ACHN (cell line): ENCODE measurements at regions not wholly inside any gene's neighbourhood (a gene's known extent, or its start where the extent isn't known, plus 50 kb on each side); places are given as distances from the start of the nearest gene placed in this dataset.
"Not testable (repeated sequence)": the region's sequence is repeated elsewhere in the genome, so short reads cannot be mapped to it uniquely, and the experiment has no call there.

Experiments used
- DNase-seq: peaks from one replicate; pipeline ENCODE4 v3.0.0-alpha.2; 2015
- in situ Hi-C: cut with HindIII; loops from 2 replicates; pipeline ENCODE4 v1.10.0; 2017; ENCODE audit warnings: low sequenced_read_pairs, low pct_ligation_motif_present, low pct_unique_long_range_greater_than_20kb

DNA sequence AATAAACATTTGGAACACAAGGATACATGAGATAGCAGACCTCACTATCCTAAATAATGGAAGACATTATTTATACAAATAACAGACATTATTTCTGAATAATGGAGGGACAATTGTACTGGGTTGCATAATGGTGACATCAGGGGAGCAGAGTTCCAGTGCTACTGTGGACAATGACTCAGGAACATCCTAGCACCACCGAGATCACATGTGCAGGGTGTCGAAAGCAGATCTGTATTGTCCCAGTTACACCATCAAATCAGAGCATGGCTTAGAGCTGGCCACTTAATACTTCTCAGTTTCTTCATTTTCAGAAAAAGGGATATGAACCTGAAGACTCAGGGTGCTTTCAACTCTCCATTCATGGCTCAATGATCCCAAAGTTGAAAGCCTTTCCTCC lies 249.1 kb upstream of the RBMS1 start:
- in situ Hi-C loops, result no loop called here
- no peak for DNase-seq

DNA sequence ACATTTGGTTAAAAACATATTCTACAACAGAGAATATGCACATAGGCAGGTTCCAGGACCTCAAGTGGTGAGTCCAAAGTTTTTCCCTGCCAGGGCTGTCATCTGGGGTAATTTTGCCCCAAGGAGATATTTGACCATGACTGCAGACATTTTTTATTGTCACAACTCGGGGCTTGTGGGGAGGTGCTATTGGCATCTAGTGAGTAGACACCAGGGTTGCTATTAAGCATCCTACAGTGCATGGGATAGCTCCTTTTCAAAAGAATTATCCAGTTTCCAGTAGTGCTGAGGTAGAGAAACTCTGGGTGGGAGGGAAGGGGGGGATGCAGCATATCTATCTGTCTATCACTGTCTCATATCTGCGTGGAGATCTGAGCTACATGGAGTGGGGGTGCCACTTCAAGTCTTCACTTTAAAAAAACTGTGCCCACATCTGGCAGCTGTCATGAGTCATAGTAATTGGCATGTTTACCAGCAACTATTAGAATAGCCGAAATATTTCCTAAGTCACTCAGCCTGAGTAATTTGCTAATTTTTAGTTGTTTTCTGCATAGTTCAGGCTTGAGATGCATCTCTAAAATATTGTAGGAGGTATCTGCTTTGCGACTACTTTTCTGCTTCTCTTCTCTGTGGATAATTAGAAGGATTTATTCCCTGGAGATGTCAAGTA lies 254.0 kb upstream of the RBMS1 start:
- in situ Hi-C loops, result no loop called here

GRCh38 chr2:160751021-160751420 lies 257.4 kb upstream of the RBMS1 start:
- DNase-seq, result no peak
- in situ Hi-C loops, result no loop called here

More for the DNA sequence above, 254.0 kb upstream of the RBMS1 start:
- no peak for DNase-seq

GRCh38 chr2:160752475-160753330 lies 259.1 kb upstream of the RBMS1 start:
- no peak for DNase-seq
- in situ Hi-C loops, result no loop called here

DNA sequence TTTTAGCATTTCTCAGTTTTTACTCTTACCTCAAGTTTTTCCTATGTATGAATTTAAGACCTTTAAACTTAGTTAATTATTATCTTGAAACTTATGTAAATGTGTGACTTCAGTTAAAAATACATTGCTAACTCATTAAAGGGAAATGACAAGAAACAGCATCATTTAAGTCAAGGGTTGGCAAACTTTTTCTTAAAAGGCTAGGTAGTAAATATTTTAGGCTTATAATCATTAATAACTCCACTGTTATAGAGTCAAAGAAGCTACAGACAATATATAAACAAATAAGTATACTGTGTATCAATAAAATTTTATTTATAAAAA lies 259.7 kb upstream of the RBMS1 start:
- in situ Hi-C loops, result no loop called here
- no peak for DNase-seq

GRCh38 chr2:160753960-160754359 lies 260.4 kb upstream of the RBMS1 start:
- DNase-seq, result no peak
- in situ Hi-C loops, result no loop called here

GRCh38 chr2:160756481-160756880 lies 262.9 kb upstream of the RBMS1 start:
- DNase-seq, result no peak
- in situ Hi-C loops, result no loop called here

- DNase-seq, in situ Hi-C loops: not testable (repeated sequence)
Measured at GRCh38 chr2:160762493-160763128, 269.0 kb upstream of the RBMS1 start.

- in situ Hi-C loops, result no loop called here
- DNase-seq, result no peak
Measured at GRCh38 chr2:160783474-160783873, 289.9 kb upstream of the RBMS1 start.

DNA sequence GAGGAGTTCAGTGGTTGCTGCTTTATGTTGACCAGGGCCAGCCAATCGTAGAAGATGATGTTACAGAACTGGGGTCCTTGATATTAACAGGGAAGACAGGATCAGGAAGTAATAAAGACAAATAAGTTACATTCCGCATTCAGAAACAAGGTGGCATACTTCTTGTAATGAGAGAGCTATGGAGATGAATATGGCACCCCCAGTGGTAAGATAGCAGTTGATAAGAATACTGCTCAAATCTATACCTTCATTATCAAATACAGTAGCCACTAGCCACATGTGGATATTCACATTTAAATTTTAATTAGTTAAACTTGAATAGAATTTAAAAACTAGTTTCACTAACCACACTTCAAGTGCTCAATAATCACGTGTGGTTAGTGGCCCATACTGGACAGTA lies 290.4 kb upstream of the RBMS1 start:
- peak; percentile 21 for DNase-seq
- in situ Hi-C loops, result no loop called here

DNA sequence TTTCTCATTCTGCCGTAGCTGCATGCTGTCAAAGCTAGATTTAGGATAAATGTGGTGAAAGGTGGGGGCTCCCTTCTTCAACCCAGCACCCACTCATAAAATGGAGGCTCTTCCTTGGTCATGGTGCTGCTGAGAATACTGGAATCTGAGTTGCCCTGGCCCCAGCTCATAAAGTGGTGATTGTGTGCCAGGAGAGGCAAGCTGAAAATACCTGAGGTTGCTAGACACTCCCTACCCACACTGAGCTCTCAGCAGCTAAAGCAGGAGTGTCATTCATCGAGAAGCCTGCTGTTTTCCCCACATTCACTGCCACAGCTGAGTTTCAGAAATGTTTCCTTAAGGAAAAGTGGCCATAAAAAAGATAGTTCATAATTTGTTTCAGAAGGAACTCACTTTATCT lies 297.1 kb upstream of the RBMS1 start:
- in situ Hi-C loops, result no loop called here
- DNase-seq, result no peak

DNA sequence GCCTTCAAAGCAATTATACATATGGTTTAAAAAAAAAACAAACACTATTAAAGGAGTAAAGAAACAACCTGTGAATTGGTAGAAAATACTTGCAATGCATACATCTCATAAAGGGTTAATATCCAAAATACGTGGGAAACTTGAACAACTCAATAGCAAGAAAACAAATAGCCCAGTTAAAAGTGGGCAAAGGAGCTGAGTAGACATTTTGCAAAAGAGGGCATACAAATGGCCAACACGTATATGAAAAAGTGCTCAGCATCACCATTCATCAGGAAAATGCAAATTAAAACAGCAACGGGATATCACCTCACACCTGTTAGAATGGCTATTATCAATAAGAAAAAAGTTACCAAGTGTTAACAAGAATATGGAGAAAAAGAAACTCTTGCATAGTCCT lies 298.3 kb upstream of the RBMS1 start:
- DNase-seq, result no peak
- in situ Hi-C loops, result no loop called here

- in situ Hi-C loops, result no loop called here
- no peak for DNase-seq
Measured at GRCh38 chr2:160792837-160793236, 299.2 kb upstream of the RBMS1 start.

DNA sequence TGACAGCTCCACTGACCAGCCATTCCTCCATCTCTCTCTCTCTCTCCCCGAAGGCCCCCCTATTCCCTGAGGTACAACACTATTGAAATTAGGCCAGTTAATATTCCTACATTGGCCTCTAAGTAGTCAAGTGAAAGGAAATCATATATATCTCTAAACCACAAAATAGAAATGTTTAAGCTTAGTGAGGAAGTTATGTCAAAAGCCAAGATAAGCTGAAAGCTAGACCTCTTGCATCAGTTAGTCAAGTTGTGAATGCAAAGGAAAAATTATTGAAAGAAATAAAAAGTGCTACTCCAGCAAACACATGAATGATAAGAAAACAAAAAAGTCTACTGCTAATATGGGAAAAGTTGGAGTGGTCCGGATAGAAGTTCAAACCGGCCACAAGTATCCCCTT lies 301.3 kb upstream of the RBMS1 start:
- in situ Hi-C loops, result no loop called here
- DNase-seq, result no peak

DNA sequence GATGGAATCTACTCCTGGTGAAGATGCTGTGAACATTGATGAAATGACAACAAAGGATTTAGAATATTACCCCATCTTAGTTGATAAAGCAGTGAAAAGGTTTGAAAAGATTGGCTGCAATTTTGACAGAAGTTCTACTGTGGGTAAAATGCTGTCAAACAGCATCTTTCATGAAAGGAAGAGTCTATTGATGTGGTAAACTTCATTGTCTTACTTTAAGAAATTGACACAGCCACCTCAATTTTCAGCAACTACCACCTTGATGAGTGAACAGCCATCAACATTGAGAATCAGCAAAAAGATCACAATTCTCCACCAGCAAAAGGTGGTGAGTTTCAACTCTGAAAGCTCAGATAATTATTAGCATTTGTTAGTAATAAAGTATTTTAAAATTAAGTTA lies 310.3 kb upstream of the RBMS1 start:
- DNase-seq, result no peak
- in situ Hi-C loops, result no loop called here

DNA sequence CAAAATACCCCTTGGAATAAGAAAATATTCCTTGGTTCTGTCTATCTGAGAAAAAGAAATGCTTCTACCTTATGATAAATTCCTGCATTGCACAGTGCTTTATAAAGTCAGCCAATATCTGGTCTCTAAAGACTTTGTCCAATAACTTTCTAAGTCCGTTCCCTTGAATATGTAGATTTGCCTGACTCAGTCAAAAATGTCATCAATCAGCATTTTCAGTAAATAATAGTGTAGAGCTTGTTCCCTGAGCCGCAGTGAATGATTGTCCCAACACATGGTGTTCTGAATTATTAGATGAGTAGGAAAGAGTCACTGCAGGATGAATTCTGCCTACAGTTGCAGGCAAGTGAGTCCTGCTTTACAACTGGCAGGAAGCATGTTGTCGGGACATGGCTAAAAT lies 316.8 kb upstream of the RBMS1 start:
- in situ Hi-C loops, result no loop called here
- DNase-seq, result no peak

- no peak for DNase-seq
Measured at GRCh38 chr2:160812830-160813505, 319.4 kb upstream of the RBMS1 start.

DNA sequence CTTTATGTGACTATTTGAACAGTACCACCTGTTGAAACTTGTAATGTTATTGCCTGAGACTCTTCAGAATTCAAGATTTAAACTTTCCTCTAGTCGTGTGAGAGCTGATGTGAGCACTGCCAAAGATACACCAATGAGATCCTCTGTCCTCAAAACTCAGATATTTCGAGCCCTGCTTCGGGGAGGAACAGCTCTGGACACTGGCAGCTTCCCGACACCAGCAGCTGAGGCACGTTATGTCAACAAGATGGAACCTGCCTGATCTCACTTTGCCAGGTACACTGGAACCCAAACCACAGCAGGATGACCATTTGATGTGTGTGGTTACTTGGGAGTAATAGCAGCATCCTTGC lies 319.9 kb upstream of the RBMS1 start:
- no peak for DNase-seq
- in situ Hi-C loops, result no loop called here

More at GRCh38 chr2:160812830-160813505, 319.4 kb upstream of the RBMS1 start:
- in situ Hi-C loops, result no loop called here

GRCh38 chr2:160816916-160817499 lies 323.4 kb upstream of the RBMS1 start:
- in situ Hi-C loops, result no loop called here
- DNase-seq, result no peak
